DMS 273 treated with DMSO at 0.1 percent for 48 hours (cell line): ENCODE measurements at regions not wholly inside any gene's neighbourhood (a gene's known extent, or its start where the extent isn't known, plus 50 kb on each side); places are given as distances from the start of the nearest gene placed in this dataset.

Source experiments
- DNase-seq: peaks from one replicate; lab custom pipeline; 2025; lab: John Stamatoyannopoulos, UW

DNA sequence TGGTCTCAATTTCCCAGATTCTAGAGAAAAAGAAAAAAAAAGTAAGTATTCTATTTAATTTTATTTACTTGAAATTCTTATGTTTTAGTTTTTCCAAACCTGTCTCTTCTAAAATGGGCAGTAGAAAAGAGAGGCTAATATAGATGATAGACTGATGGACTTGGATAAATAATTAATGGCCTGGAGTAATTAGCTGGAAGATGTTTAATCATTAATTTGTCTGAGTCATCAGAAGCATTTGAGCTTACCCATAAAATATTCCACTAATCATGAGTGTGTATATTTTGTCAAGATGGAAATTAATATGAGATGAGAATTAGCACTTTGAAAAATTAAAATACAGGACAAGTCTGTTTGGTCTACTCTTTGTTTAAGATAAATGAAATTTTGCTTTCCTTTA is 212.1 kb upstream of the MIR17HG start:
- no peak for DNase-seq

- DNase-seq, result no peak
Observed at GRCh38 chr13:91135968-91136367, 211.5 kb upstream of the MIR17HG start.

DNA sequence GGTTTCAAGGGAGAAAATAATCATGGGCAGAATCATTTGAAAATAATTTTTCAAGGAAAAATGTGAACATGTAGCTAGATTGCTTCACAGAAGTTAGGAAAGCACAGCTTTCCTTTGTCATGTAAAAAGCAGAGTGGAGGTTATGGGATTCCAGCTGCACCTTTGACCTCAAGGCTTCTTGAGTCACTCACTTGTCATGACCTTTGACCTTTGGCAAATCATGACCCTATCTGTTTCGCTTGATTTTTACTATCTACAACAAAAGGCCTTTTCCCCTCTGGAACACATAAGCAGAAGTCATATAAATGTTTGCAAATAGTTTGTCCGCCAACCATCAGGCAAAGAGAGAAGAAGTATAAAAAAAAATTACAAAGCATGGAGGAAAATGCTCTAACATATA is 210.7 kb upstream of the MIR17HG start:
- DNase-seq, result no peak

GRCh38 chr13:91139232-91139631 is 208.3 kb upstream of the MIR17HG start:
- DNase-seq, result no peak

DNA sequence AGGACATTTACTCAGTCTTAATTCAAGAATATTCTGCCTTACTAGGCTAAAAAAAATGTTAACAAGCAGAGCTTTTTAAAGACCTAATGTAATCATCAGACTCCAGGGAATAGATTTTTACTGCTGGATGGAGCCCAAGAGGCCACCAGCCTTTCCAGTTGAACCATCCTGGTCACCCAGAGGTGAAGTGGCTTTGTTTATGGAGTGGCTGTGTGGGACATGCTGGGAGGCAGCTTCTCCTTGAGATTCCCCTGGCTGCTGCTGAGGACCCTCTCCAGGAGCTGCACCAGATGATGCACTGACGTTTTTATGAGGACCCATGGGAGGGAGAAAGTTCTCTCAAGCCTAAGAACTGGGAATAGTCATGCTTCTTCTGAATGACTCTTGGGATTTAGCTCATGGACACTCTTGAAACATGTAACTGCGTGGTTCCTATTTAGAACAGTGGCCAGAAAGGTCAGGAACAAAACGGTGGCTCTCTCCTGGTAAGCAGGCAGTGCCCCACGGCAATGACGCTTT is 205.9 kb upstream of the MIR17HG start:
- DNase-seq, result no peak

DNA sequence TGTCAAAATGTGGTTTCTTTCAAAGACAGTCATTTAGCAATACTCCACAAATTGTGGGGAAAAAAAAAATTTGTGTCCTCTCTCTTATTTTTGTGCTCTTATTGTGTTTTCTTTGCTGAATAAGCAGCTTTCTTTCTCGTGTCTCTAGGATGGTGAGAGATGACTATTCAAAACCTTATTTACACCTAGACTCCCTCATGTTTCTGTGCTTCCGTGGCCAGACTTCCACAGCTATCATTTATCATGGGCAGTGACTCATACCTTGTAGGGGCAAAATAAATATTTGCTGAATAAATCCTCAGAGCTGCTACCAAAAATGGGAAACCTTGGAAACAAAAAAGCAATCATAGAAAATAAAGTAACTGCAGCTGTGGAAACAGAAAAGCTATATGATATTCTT is 204.9 kb upstream of the MIR17HG start:
- DNase-seq, result no peak

DNA sequence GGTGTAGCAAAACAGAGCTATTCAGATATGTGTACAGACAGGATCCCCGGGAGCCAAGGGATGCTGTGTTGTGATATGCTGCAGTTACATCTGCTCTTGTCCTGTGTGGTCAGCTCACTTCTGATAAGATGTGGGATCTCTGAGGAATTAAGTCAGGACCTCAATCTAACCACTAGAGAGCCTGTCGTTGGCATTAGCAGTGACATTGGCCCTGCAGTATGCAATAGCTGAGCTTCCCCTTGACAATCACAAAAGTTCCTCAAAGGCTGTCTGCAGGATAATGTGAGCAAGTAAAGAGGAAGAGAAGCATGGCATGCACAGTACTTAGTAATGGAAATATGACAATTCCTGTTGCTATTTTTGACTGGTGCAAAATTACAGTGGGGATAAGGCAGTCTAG is 203.4 kb upstream of the MIR17HG start:
- DNase-seq, result no peak

GRCh38 chr13:91144486-91144885 is 203.0 kb upstream of the MIR17HG start:
- DNase-seq, result no peak

- DNase-seq, result no peak
Observed at GRCh38 chr13:91145571-91146205, 201.8 kb upstream of the MIR17HG start.

DNA sequence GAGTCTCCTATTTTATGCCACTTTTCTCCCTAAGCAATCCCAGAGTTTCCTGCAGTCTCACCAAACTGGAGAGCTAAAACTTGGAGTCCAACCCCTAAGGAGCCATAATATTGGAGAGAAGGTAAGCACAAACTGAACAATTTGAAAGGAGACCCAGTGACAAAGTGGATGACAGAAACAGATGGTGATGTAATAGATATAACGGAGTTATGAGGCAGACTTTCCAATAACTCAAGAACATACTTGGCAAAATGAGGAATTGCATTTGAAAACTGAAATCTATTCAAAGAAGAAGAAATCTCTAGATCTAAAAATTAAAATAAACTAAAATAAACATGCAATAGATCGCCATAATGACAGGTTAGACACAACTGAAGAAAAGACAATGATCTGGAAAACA is 200.9 kb upstream of the MIR17HG start:
- DNase-seq, result no peak

GRCh38 chr13:91148098-91148497 is 199.4 kb upstream of the MIR17HG start:
- no peak for DNase-seq

- DNase-seq, result no peak
Observed at GRCh38 chr13:91151921-91152320, 195.6 kb upstream of the MIR17HG start.

GRCh38 chr13:91153372-91153771 is 194.1 kb upstream of the MIR17HG start:
- no peak for DNase-seq

DNA sequence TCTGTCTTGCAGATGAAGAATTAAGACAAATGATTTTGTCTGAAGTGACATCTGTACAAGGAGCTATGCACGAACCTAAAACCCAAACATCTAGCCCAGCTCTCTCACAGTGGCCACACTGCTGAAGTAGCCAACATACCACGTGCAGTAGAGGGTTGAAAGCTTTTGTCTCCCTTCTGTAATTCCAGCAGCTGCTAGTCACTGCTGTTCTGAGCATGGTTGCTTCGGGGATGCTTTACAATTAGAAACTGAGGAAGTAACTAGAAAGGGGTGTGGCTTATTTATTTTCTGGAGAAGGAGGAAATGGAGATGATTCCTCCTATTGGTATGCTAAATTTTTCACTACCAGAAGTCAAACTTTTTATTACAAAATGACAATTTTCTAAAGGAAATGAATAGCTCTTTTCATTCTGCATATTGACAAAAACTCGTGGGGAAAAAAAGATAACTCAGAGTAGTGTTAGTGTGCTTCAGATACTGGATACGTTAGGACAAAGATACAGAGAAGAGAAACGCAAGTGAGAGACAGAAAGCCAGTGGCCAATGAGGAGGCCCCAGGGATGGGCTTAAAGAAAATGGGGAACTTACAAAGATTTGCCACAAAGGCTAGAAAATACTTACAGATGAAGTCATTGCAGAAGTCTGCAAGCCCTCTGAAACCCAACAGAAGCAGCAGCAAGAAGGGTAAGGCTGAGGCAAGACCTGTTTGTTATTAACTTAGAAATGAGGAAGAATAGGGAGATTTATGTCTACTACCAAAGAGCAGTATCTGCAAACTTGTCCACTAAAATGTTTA is 192.7 kb upstream of the MIR17HG start:
- DNase-seq, result no peak

DNA sequence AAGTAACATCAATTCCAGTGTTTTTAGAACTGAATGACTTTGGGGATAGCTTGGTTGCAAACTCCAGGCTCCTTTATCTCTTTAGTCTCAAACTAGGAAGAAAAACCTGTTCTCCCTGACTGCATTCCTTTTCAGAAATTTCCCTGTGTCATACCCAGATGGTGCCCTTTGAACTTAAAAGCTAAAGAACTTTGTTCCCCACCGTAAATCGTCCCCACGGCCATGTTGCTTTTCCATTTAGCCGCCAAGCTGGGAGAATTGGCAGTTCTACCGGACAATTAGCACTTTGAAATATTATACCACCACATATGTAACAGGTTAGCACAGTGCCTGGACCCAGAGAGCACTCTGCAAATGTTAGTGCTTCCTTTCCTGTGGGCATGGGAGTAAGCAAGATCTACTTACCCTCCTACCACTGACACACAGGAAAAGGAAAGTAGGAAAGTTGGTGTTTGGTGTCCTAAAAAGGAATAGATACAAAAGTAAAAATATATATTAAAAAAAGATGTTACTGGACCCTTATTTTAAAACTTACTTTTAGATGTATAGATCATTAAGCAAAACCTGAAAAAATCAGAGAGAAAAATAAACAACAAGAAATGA is 191.9 kb upstream of the MIR17HG start:
- DNase-seq, result no peak

- DNase-seq, result no peak
Observed at GRCh38 chr13:91157273-91158016, 190.0 kb upstream of the MIR17HG start.

GRCh38 chr13:91158017-91158395 is 189.5 kb upstream of the MIR17HG start:
- no peak for DNase-seq

DNA sequence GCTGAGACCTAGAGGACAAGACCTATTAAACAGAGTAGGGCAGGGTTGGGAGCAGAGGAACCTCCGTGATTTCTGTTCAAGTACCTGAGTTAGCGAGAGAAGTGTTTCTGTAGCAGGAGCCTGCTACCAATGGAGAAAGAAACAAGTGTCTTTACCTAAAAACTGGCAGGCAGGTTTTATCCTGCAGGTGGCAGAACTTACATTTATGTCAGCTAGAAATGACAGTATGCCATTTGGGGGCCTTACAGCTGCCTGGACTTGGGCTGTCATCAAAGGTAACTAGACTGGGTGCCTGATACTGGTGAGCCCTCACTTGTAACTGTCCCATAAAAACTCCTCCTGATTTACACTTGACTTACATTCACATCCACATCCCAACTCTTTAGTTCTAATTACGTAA is 185.3 kb upstream of the MIR17HG start:
- no peak for DNase-seq

- no peak for DNase-seq
Observed at GRCh38 chr13:91162589-91162988, 184.9 kb upstream of the MIR17HG start.

DNA sequence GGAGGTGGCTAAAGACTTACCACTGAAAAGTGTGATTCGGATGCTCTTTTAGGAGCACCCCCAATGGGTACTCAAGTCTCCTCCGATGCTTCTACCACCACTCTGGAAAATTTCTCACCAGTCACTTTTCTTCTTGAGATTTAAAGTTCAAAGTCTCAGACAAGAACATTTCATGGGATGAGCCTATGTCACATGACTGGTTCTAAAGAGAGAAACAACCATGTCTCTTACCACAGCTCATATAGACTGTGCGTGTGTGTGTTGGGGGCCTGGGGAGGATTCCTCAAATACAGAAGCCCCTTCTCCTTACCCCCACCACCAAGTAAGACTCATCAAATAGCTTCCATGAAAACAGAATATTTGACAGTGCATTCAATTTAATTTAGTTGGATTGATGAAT is 181.7 kb upstream of the MIR17HG start:
- DNase-seq, result no peak

DNA sequence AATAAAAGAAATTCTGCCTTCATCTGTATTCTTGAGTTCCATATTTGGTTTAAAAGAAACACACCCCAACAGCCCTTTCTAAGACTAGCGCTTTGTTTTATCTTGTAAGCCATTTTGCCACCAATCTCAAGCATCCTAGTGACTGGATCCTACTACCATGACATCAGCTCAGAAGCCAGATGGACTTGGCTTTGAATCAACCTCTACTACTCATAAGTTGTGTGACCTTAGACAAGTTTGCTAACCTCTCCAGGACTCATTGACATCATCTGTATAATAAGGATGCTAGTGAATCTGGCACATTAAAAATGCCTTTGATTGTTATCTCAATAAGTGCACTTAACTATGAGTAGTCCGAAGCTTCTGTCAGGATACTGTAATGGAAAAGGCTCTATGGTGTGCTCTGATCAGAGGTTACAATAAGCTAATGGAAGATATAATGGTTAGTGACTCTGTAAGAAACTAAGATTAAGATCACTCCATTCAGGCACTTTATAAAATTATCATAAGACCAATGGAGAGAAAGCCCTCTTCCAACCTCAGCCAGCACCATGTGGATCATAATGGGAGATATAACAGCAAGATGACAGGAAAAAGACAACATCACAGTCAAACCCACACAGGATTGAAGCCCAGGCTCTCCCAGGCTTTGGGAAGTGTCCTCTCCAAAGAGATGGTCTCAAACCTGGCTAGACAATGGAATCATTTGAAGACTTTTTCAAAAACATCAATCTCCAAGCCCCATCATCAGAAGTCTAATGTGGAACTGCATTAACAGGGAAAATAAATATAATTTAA is 180.6 kb upstream of the MIR17HG start:
- DNase-seq, result no peak
